ENCODE measurements at regions not wholly inside any gene's neighbourhood (a gene's known extent, or its start where the extent isn't known, plus 50 kb on each side); places are given as distances from the start of the nearest gene placed in this dataset.

DNA sequence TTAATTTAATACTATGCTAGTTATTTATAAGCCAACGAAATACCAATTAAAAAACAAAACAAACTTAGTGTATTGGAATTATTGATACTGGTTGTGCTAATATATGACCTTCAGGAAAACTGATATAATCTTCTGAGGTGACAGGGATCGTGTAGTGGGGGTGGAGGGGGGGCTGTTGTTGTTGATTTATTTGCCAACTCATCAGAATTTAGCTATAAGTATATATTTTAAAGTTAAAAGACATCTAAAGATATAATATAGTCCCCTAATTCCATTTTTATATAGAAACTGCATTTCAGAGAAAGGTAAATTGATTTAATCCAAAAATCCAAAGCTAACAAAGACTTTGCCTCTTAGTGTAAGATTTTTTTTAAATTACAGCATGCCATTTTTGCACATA, 210.5 kb downstream of the LRRK2 start:
- TF ChIP-seq, protein P1, sequence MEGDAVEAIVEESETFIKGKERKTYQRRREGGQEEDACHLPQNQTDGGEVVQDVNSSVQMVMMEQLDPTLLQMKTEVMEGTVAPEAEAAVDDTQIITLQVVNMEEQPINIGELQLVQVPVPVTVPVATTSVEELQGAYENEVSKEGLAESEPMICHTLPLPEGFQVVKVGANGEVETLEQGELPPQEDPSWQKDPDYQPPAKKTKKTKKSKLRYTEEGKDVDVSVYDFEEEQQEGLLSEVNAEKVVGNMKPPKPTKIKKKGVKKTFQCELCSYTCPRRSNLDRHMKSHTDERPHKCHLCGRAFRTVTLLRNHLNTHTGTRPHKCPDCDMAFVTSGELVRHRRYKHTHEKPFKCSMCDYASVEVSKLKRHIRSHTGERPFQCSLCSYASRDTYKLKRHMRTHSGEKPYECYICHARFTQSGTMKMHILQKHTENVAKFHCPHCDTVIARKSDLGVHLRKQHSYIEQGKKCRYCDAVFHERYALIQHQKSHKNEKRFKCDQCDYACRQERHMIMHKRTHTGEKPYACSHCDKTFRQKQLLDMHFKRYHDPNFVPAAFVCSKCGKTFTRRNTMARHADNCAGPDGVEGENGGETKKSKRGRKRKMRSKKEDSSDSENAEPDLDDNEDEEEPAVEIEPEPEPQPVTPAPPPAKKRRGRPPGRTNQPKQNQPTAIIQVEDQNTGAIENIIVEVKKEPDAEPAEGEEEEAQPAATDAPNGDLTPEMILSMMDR (conservative IDR thresholded peaks at IDR 0.05; ENCODE audit: low read length): no peak
- no peak for TF ChIP-seq EZH2phosphoT487 (IDR thresholded peaks at IDR 0.05; ENCODE audit: borderline replicate concordance)
